ENCODE measurements at regions not wholly inside any gene's neighbourhood (a gene's known extent, or its start where the extent isn't known, plus 50 kb on each side); places are given as distances from the start of the nearest gene placed in this dataset.

GRCh38 chr3:157786618-157787017 lies 283.4 kb upstream of the VEPH1 start:
- H3K27me3 ChIP-seq (ENCODE audit: control insufficient read depth in 1 of 2, insufficient read depth in 2 of 2, low read length in 2 of 2): no peaks in the 10 kb centered on the region
- peaks cover 14% of the 10 kb centered on the region for H3K4me1 ChIP-seq (ENCODE audit: insufficient read depth, low read length)
- H3K36me3 ChIP-seq (ENCODE audit: insufficient read depth, low read length): no peaks in the 10 kb centered on the region
- H3K27ac ChIP-seq (ENCODE audit: low read depth, low read length): peak overlapping the region; percentile 32
- H3K4me3 ChIP-seq (ENCODE audit: low read depth in 1 of 2, low read length in 2 of 2): no peak overlapping the region
- H3K9me3 ChIP-seq (ENCODE audit: low read length): no peaks in the 10 kb centered on the region
- H3K9ac ChIP-seq (ENCODE audit: low read length): no peak overlapping the region

DNA sequence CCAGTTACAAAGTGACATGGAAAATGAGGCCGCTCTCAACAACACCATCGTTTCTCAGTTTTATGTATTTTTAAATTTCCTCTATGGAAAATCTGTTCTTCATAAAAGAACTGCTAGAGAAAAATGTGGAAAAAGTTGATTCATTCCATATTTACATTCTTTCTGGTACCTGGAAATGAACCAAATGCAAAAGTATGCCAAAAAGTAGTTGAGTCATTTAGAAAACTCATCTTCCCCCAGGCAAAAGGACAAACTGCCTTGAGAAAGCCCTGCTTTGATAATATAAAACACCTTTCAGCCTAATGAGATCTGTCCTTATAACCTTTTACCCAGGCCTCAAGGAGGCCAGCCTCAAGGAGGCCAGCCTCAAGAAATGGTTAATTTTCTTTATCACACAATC lies 283.0 kb upstream of the VEPH1 start:
- no peaks in the 10 kb centered on the region for H3K27me3 ChIP-seq (ENCODE audit: control insufficient read depth in 1 of 2, insufficient read depth in 2 of 2, low read length in 2 of 2)
- no peaks in the 10 kb centered on the region for H3K9me3 ChIP-seq (ENCODE audit: low read length)
- no peak overlapping the region for H3K9ac ChIP-seq (ENCODE audit: low read length)
- H3K4me1 ChIP-seq (ENCODE audit: insufficient read depth, low read length): peaks cover 14% of the 10 kb centered on the region
- H3K4me3 ChIP-seq (ENCODE audit: low read depth in 1 of 2, low read length in 2 of 2): no peak overlapping the region
- H3K27ac ChIP-seq (ENCODE audit: low read depth, low read length): peak overlapping the region; percentile 32
- no peaks in the 10 kb centered on the region for H3K36me3 ChIP-seq (ENCODE audit: insufficient read depth, low read length)

DNA sequence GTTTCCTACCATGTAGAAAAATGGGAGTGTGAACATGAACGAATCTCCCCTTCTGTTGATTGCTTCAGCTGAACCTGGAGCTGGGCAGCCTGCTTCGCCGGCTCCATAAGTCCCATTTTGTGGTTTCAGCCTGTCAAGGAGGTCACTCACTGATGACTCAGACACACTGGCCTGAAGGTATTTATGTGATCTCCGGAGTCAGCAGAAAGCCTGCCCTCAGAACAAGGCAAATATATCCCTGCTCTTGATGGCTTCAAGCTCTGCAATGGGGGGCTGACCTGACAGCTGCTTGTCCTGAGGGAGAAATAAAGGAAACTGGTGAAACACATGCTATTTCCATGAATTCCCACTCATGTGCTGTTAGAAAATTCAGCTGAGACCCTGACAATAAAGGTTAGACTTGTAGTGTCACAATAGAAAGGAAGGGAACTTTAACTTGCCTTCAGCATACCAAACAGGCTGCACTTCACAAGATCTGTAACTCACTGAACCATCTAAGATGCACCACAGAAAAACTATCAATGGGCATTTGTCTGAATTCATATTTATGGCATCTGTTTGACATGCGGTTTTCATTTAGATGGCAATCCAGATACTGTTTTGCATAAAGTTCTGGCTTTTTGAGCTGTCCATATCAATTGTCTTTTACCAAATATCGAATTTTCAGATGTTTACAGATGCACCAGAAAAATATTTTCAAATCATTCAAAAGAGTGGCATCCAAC lies 282.0 kb upstream of the VEPH1 start:
- H3K27me3 ChIP-seq (ENCODE audit: control insufficient read depth in 1 of 2, insufficient read depth in 2 of 2, low read length in 2 of 2): no peaks in the 10 kb centered on the region
- no peak overlapping the region for H3K9ac ChIP-seq (ENCODE audit: low read length)
- no peak overlapping the region for H3K27ac ChIP-seq (ENCODE audit: low read depth, low read length)
- no peaks in the 10 kb centered on the region for H3K36me3 ChIP-seq (ENCODE audit: insufficient read depth, low read length)
- no peaks in the 10 kb centered on the region for H3K9me3 ChIP-seq (ENCODE audit: low read length)
- H3K4me3 ChIP-seq (ENCODE audit: low read depth in 1 of 2, low read length in 2 of 2): no peak overlapping the region
- peaks cover 14% of the 10 kb centered on the region for H3K4me1 ChIP-seq (ENCODE audit: insufficient read depth, low read length)

DNA sequence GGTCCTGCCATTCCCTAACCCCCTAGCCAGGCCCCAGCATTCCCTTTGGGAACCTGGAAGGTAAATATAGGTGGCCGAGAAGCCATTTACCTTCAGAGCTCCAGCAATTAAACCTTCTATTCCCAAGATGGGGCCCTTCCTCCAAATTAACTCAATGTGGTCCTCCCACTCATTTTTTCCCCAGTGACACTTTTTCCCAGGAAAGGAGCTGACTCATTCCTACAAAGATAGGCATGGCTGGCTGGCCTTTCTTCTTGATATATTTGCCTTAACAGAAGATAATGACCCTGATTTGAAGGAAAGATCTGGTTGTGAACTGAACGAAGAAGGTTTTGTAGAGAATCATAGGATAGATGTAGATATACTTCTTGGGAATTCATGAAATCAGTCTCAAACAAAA lies 279.0 kb upstream of the VEPH1 start:
- Histone ChIP-seq H3K36me3 (ENCODE audit: insufficient read depth, low read length) (no peaks in the 10 kb centered on the region), H3K4me1 (ENCODE audit: insufficient read depth, low read length) (peaks cover 14% of the 10 kb centered on the region), H3K27ac (ENCODE audit: low read depth, low read length) (no peak overlapping the region), H3K9ac (ENCODE audit: low read length) (no peak overlapping the region), H3K9me3 (ENCODE audit: low read length) (no peaks in the 10 kb centered on the region), H3K27me3 (ENCODE audit: control insufficient read depth in 1 of 2, insufficient read depth in 2 of 2, low read length in 2 of 2) (no peaks in the 10 kb centered on the region), H3K4me3 (ENCODE audit: low read depth in 1 of 2, low read length in 2 of 2) (no peak overlapping the region)

DNA sequence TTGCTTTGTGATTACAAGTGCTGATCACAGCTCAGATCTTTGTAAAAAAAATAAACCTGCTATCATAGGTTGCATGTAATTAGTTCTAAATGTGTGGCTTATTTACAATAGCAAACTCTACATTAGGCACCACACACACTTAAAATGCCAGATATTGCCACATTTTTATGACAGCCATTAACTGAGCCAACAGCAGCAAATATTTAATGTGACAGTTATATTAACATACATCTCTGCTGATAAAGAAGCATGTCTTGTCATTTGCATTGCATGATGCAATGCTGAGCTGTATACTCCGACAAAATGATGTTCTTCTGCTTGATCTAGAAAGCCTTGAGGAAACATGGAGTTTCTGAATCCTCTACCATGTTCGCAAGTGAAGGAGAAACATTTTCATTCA lies 273.6 kb upstream of the VEPH1 start:
- no peaks in the 10 kb centered on the region for H3K4me1 ChIP-seq (ENCODE audit: insufficient read depth, low read length)
- H3K4me3 ChIP-seq (ENCODE audit: low read depth in 1 of 2, low read length in 2 of 2): no peak overlapping the region
- no peak overlapping the region for H3K9ac ChIP-seq (ENCODE audit: low read length)
- no peaks in the 10 kb centered on the region for H3K9me3 ChIP-seq (ENCODE audit: low read length)
- no peak overlapping the region for H3K27ac ChIP-seq (ENCODE audit: low read depth, low read length)
- no peaks in the 10 kb centered on the region for H3K36me3 ChIP-seq (ENCODE audit: insufficient read depth, low read length)
- no peaks in the 10 kb centered on the region for H3K27me3 ChIP-seq (ENCODE audit: control insufficient read depth in 1 of 2, insufficient read depth in 2 of 2, low read length in 2 of 2)

DNA sequence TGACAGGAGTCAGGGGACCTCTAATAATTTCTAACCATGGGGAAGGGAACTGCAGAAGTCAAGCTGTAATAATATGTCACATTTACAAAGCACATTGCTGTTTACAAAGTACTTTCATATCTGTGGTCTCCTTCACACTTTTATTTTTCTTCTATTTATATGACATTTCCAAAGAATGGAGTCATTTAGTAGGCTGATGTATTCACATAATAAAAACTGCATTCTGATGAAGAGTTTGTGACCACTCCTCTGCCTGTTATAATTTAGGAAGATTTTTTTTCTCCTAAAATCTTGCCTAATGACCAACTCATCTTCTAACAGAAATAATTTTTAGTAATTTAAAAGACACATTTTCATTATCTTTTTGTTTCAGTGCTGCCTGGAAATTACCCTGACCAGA lies 272.2 kb upstream of the VEPH1 start:
- Histone ChIP-seq H3K9me3 (ENCODE audit: low read length) (no peaks in the 10 kb centered on the region), H3K36me3 (ENCODE audit: insufficient read depth, low read length) (no peaks in the 10 kb centered on the region), H3K4me3 (ENCODE audit: low read depth in 1 of 2, low read length in 2 of 2) (no peak overlapping the region), H3K4me1 (ENCODE audit: insufficient read depth, low read length) (no peaks in the 10 kb centered on the region), H3K27ac (ENCODE audit: low read depth, low read length) (no peak overlapping the region), H3K27me3 (ENCODE audit: control insufficient read depth in 1 of 2, insufficient read depth in 2 of 2, low read length in 2 of 2) (no peaks in the 10 kb centered on the region), H3K9ac (ENCODE audit: low read length) (no peak overlapping the region)

GRCh38 chr3:157769378-157769777 lies 266.2 kb upstream of the VEPH1 start:
- Histone ChIP-seq H3K9me3 (ENCODE audit: low read length) (no peaks in the 10 kb centered on the region), H3K27ac (ENCODE audit: low read depth, low read length) (no peak overlapping the region), H3K27me3 (ENCODE audit: control insufficient read depth in 1 of 2, insufficient read depth in 2 of 2, low read length in 2 of 2) (no peaks in the 10 kb centered on the region), H3K4me3 (ENCODE audit: low read depth in 1 of 2, low read length in 2 of 2) (no peak overlapping the region), H3K9ac (ENCODE audit: low read length) (no peak overlapping the region), H3K4me1 (ENCODE audit: insufficient read depth, low read length) (no peaks in the 10 kb centered on the region), H3K36me3 (ENCODE audit: insufficient read depth, low read length) (no peaks in the 10 kb centered on the region)

- Histone ChIP-seq H3K4me3 (ENCODE audit: low read depth in 1 of 2, low read length in 2 of 2) (no peak overlapping the region), H3K9ac (ENCODE audit: low read length) (no peak overlapping the region), H3K9me3 (ENCODE audit: low read length) (no peaks in the 10 kb centered on the region), H3K36me3 (ENCODE audit: insufficient read depth, low read length) (no peaks in the 10 kb centered on the region), H3K4me1 (ENCODE audit: insufficient read depth, low read length) (no peaks in the 10 kb centered on the region), H3K27ac (ENCODE audit: low read depth, low read length) (no peak overlapping the region), H3K27me3 (ENCODE audit: control insufficient read depth in 1 of 2, insufficient read depth in 2 of 2, low read length in 2 of 2) (no peaks in the 10 kb centered on the region)
Measured at GRCh38 chr3:157767607-157768006, 264.4 kb upstream of the VEPH1 start.

GRCh38 chr3:157763644-157764043 lies 260.4 kb upstream of the VEPH1 start:
- Histone ChIP-seq H3K9ac (ENCODE audit: low read length) (no peak overlapping the region), H3K36me3 (ENCODE audit: insufficient read depth, low read length) (no peaks in the 10 kb centered on the region), H3K27ac (ENCODE audit: low read depth, low read length) (no peak overlapping the region), H3K4me3 (ENCODE audit: low read depth in 1 of 2, low read length in 2 of 2) (no peak overlapping the region), H3K4me1 (ENCODE audit: insufficient read depth, low read length) (no peaks in the 10 kb centered on the region), H3K9me3 (ENCODE audit: low read length) (no peaks in the 10 kb centered on the region), H3K27me3 (ENCODE audit: control insufficient read depth in 1 of 2, insufficient read depth in 2 of 2, low read length in 2 of 2) (no peaks in the 10 kb centered on the region)

GRCh38 chr3:157759311-157759710 lies 256.1 kb upstream of the VEPH1 start:
- H3K27ac ChIP-seq (ENCODE audit: low read depth, low read length): no peak overlapping the region
- no peaks in the 10 kb centered on the region for H3K4me1 ChIP-seq (ENCODE audit: insufficient read depth, low read length)
- no peaks in the 10 kb centered on the region for H3K27me3 ChIP-seq (ENCODE audit: control insufficient read depth in 1 of 2, insufficient read depth in 2 of 2, low read length in 2 of 2)
- no peaks in the 10 kb centered on the region for H3K36me3 ChIP-seq (ENCODE audit: insufficient read depth, low read length)
- no peak overlapping the region for H3K9ac ChIP-seq (ENCODE audit: low read length)
- H3K9me3 ChIP-seq (ENCODE audit: low read length): no peaks in the 10 kb centered on the region
- no peak overlapping the region for H3K4me3 ChIP-seq (ENCODE audit: low read depth in 1 of 2, low read length in 2 of 2)

DNA sequence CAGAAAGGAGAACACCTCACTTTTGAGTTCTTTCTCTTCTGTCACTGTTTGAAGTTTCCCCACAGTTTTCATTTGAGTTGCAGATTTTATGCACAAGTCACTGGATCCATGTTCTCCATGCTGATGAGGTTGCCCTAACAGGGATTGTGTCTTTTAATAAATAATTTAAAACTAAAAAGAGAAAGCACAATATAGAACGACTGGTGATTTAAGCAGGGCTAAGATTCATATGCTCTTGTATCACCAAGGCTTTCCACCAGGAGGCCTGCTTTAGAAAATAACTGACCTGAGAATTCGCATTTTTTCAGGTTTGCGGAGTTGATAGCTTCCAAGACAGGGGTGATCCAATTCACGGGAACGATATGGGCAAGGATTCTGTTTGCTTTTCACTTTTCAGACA lies 252.0 kb upstream of the VEPH1 start:
- Histone ChIP-seq H3K36me3 (ENCODE audit: insufficient read depth, low read length) (no peaks in the 10 kb centered on the region), H3K9ac (ENCODE audit: low read length) (no peak overlapping the region), H3K4me3 (ENCODE audit: low read depth in 1 of 2, low read length in 2 of 2) (no peak overlapping the region), H3K4me1 (ENCODE audit: insufficient read depth, low read length) (no peaks in the 10 kb centered on the region), H3K27me3 (ENCODE audit: control insufficient read depth in 1 of 2, insufficient read depth in 2 of 2, low read length in 2 of 2) (no peaks in the 10 kb centered on the region), H3K27ac (ENCODE audit: low read depth, low read length) (no peak overlapping the region), H3K9me3 (ENCODE audit: low read length) (no peaks in the 10 kb centered on the region)

DNA sequence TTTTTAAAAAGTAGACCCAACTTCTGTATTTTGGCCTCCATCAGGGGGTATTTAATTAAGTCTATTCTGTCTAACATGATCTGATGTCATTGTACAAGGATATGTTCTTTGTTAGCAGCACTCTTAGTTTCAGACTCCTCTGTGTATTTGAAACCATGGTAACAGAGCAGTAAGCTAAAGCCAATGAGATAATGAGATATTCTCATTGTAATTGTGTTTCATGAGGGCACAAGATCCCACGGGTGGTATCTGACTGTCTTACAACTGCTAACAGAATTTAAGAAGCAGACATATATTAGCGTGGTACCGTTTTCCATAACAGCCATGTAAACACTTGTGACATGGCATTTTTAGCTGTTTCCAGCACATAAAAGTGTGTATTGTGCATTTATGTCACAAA lies 251.2 kb upstream of the VEPH1 start:
- Histone ChIP-seq H3K36me3 (ENCODE audit: insufficient read depth, low read length) (no peaks in the 10 kb centered on the region), H3K27ac (ENCODE audit: low read depth, low read length) (no peak overlapping the region), H3K27me3 (ENCODE audit: control insufficient read depth in 1 of 2, insufficient read depth in 2 of 2, low read length in 2 of 2) (no peaks in the 10 kb centered on the region), H3K9me3 (ENCODE audit: low read length) (no peaks in the 10 kb centered on the region), H3K9ac (ENCODE audit: low read length) (no peak overlapping the region), H3K4me3 (ENCODE audit: low read depth in 1 of 2, low read length in 2 of 2) (no peak overlapping the region), H3K4me1 (ENCODE audit: insufficient read depth, low read length) (no peaks in the 10 kb centered on the region)

All from muscle layer of colon (tissue), 2 donors.